WTC11 (cell line): ENCODE measurements at regions not wholly inside any gene's neighbourhood (a gene's known extent, or its start where the extent isn't known, plus 50 kb on each side); places are given as distances from the start of the nearest gene placed in this dataset.

Experiments
- ATAC-seq: fragments of 200-7000 bp; cut with Tn5 transposase; 2 replicates; pipeline ENCODE4 v1.10.0; 2021; ENCODE audit warnings: mild to moderate bottlenecking, moderate library complexity
- CTCF ChIA-PET: fragments of 300-600 bp; sonication (Branson Sonifier 250); formaldehyde crosslinking; loops from one replicate; lab custom pipeline; 2021; ENCODE audit warnings: antibody characterized with exemption; lab: Charles Lee
- POLR2A ChIA-PET: fragments of 350-600 bp; sonication (Branson Sonifier 250); formaldehyde crosslinking; loops from one replicate; lab custom pipeline; 2021; ENCODE audit warnings: antibody characterized with exemption; lab: Charles Lee
- DNase-seq: peaks from one replicate; pipeline ENCODE4 v3.0.0; 2021; ENCODE audit warnings: low spot score
- H3K27ac Mint-ChIP-seq: 2 replicates; pipeline ENCODE4 v1.8.0; 2021; ENCODE audit warnings: mixed read lengths
- H3K27me3 Mint-ChIP-seq: 2 replicates; pipeline ENCODE4 v1.8.0; 2021; ENCODE audit warnings: low read depth, mild to moderate bottlenecking, moderate library complexity, mixed read lengths
- H3K36me3 Mint-ChIP-seq: 2 replicates; pipeline ENCODE4 v1.8.0; 2021; ENCODE audit warnings: mixed read lengths
- H3K4me1 Mint-ChIP-seq: 2 replicates; pipeline ENCODE4 v1.8.0; 2022; ENCODE audit warnings: mixed read lengths
- H3K4me3 Mint-ChIP-seq: 2 replicates; pipeline ENCODE4 v1.8.0; 2021; ENCODE audit warnings: mild to moderate bottlenecking, moderate library complexity, mixed read lengths
- H3K9me3 Mint-ChIP-seq: 2 replicates; pipeline ENCODE4 v1.8.0; 2021; ENCODE audit warnings: mixed read lengths
- ARID4B ChIP-seq: sonication (generic); formaldehyde crosslinking; IDR thresholded peaks from 2 replicates; pipeline ENCODE4 v1.8.0; 2023; ENCODE audit warnings: missing genetic modification reagents, mild to moderate bottlenecking, borderline replicate concordance
- ATF2 ChIP-seq: sonication (generic); formaldehyde crosslinking; IDR thresholded peaks from 2 replicates; pipeline ENCODE4 v1.8.1; 2022; ENCODE audit warnings: low read depth, missing genetic modification reagents, borderline replicate concordance
- CDX4 ChIP-seq: fragments of 250-450 bp; sonication (Bioruptor Pico); IDR thresholded peaks from 2 replicates; pipeline ENCODE4 v1.9.0; 2021; ENCODE audit warnings: moderate library complexity, mild to moderate bottlenecking, inconsistent platforms, borderline replicate concordance
- ESRRA ChIP-seq: sonication (generic); formaldehyde crosslinking; IDR thresholded peaks from 2 replicates; pipeline ENCODE4 v1.8.1; 2022; ENCODE audit warnings: mild to moderate bottlenecking, missing genetic modification reagents, borderline replicate concordance
- FOXP4 ChIP-seq: sonication (generic); formaldehyde crosslinking; IDR thresholded peaks from 2 replicates; pipeline ENCODE4 v1.8.0; 2022; ENCODE audit warnings: mild to moderate bottlenecking, missing genetic modification reagents
- GABPB1 ChIP-seq: sonication (generic); formaldehyde crosslinking; IDR thresholded peaks from 2 replicates; pipeline ENCODE4 v1.8.1; 2023; ENCODE audit warnings: mild to moderate bottlenecking, missing genetic modification reagents
- MAX ChIP-seq: sonication (generic); formaldehyde crosslinking; IDR thresholded peaks from 2 replicates; pipeline ENCODE4 v1.8.0; 2022; ENCODE audit warnings: mild to moderate bottlenecking, missing genetic modification reagents
- MLX ChIP-seq: sonication (generic); formaldehyde crosslinking; IDR thresholded peaks from 2 replicates; pipeline ENCODE4 v1.8.1; 2023; ENCODE audit warnings: mild to moderate bottlenecking, missing genetic modification reagents, moderate library complexity
- PRDM15 ChIP-seq: sonication (generic); formaldehyde crosslinking; IDR thresholded peaks from 2 replicates; pipeline ENCODE4 v1.8.0; 2022; ENCODE audit warnings: missing genetic modification reagents
- PREB ChIP-seq: sonication (generic); formaldehyde crosslinking; IDR thresholded peaks from 2 replicates; pipeline ENCODE4 v1.8.1; 2022; ENCODE audit warnings: mild to moderate bottlenecking, missing genetic modification reagents, moderate library complexity, borderline replicate concordance
- SP1 ChIP-seq: sonication (generic); formaldehyde crosslinking; conservative IDR thresholded peaks from 2 replicates; pipeline ENCODE4 v1.8.1; 2022; ENCODE audit warnings: missing genetic modification reagents
- ZMAT4 ChIP-seq: fragments of 250-450 bp; sonication (Bioruptor Pico); IDR thresholded peaks from 2 replicates; pipeline ENCODE4 v1.9.0; 2021; ENCODE audit warnings: mild to moderate bottlenecking
- ZNF121 ChIP-seq: sonication (generic); formaldehyde crosslinking; IDR thresholded peaks from 2 replicates; pipeline ENCODE4 v1.8.0; 2023; ENCODE audit warnings: missing genetic modification reagents
- TF ChIP-seq, protein P1 (sequence below): sonication (generic); formaldehyde crosslinking; IDR thresholded peaks from 2 replicates; pipeline ENCODE4 v1.8.1; 2022; ENCODE audit warnings: low read depth, mild to moderate bottlenecking, moderate library complexity, missing genetic modification reagents, borderline replicate concordance
- TF ChIP-seq, protein P2 (sequence below): sonication (generic); formaldehyde crosslinking; IDR thresholded peaks from 2 replicates; pipeline ENCODE4 v1.8.1; 2023; ENCODE audit warnings: mild to moderate bottlenecking, missing genetic modification reagents

- no peak for TF ChIP-seq FOXP4
- TF ChIP-seq PRDM15: no peak
- no peak for TF ChIP-seq CDX4 (CRISPR knock-in tag)
- no peak for TF ChIP-seq SP1 (CRISPR knock-in tag)
- TF ChIP-seq, protein P1, sequence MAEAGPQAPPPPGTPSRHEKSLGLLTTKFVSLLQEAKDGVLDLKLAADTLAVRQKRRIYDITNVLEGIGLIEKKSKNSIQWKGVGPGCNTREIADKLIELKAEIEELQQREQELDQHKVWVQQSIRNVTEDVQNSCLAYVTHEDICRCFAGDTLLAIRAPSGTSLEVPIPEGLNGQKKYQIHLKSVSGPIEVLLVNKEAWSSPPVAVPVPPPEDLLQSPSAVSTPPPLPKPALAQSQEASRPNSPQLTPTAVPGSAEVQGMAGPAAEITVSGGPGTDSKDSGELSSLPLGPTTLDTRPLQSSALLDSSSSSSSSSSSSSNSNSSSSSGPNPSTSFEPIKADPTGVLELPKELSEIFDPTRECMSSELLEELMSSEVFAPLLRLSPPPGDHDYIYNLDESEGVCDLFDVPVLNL (CRISPR knock-in tag): no peak
- no peak for TF ChIP-seq ZMAT4
- TF ChIP-seq MLX: no peak
- TF ChIP-seq ZNF121 (CRISPR knock-in tag): no peak
- TF ChIP-seq ARID4B (CRISPR knock-in tag): no peak
- no peak for TF ChIP-seq GABPB1 (CRISPR knock-in tag)
Observed at GRCh38 chr2:117470311-117471095, 344.0 kb upstream of the DDX18 start (continued).

- ATAC-seq: no peak
- Mint-ChIP-seq H3K27me3 (no peaks in the 10 kb centered on the region), H3K4me1 (peaks cover 11% of the 10 kb centered on the region), H3K27ac (no peak overlapping the region), H3K9me3 (peaks cover 30% of the 10 kb centered on the region), H3K36me3 (peaks cover 26% of the 10 kb centered on the region), H3K4me3 (no peak overlapping the region)
- CTCF ChIA-PET: no interaction called here
- DNase-seq: no peak
- POLR2A ChIA-PET: no interaction called here
- no peak for TF ChIP-seq ESRRA
- TF ChIP-seq PREB: no peak
- no peak for TF ChIP-seq ATF2
- TF ChIP-seq MAX (CRISPR knock-in tag): no peak
- TF ChIP-seq, protein P2, sequence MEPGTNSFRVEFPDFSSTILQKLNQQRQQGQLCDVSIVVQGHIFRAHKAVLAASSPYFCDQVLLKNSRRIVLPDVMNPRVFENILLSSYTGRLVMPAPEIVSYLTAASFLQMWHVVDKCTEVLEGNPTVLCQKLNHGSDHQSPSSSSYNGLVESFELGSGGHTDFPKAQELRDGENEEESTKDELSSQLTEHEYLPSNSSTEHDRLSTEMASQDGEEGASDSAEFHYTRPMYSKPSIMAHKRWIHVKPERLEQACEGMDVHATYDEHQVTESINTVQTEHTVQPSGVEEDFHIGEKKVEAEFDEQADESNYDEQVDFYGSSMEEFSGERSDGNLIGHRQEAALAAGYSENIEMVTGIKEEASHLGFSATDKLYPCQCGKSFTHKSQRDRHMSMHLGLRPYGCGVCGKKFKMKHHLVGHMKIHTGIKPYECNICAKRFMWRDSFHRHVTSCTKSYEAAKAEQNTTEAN (CRISPR knock-in tag): no peak
Observed at GRCh38 chr2:117481608-117482007, 332.9 kb upstream of the DDX18 start.
